NCI-H446 (cell line): ENCODE measurements at regions not wholly inside any gene's neighbourhood (a gene's known extent, or its start where the extent isn't known, plus 50 kb on each side); places are given as distances from the start of the nearest gene placed in this dataset.
A peak's percentile ranks its signal among the peaks of the same experiment; 100 is the strongest.
"Not testable (repeated sequence)": the region's sequence is repeated elsewhere in the genome, so short reads cannot be mapped to it uniquely, and the experiment has no call there.

Experiments
- DNase-seq, 2 experiments: peaks; one replicate each; lab custom pipeline; 2025; lab: John Stamatoyannopoulos, UW

DNA sequence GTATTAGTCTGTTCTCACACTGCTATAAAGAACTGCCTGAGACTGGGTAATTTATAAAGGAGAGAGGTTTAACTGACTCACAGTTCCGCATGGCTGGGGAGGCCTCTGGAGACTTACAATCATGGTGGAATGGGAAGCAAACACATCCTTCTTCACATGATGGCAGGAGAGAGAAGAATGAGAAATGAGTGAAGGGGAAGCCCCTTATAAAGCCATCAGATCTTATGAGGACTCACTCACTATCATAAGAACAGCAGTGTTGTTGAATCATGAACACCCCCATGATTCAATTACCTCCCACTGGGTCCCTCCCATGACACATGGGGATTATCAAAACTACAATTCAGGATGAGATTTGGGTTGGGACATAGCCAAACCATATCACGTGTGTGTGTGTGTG lies 1764.4 kb upstream of the SEL1L start:
- not testable (repeated sequence) for DNase-seq

DNA sequence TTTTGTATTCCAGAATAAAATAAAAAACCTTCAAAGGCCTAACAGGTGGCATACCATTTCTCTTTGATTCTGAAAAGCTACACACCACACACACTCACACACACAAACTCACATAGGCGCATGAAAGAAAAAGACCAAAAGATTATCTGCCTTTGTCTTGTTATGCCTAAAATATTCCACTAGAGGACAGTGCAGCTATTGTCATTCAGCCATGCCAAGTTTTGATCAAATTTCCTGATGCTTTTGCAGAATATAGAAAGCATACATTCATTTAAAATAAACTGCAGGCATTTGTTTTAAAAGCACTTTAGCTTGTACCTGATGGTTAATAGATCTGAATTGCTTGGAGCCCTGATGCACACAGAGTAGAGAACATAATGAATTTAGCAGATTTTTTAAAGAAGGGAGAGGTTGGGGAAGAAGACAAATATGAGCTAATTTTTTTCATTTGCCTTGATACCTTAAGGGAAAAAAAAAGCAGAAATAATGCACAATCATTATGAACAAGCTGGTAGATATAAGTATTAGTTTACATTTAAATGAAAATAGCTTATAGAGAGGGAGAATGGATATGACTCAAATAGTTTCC lies 1766.9 kb upstream of the SEL1L start:
- peak in 1 of 2 experiments; percentile 11 for DNase-seq

DNA sequence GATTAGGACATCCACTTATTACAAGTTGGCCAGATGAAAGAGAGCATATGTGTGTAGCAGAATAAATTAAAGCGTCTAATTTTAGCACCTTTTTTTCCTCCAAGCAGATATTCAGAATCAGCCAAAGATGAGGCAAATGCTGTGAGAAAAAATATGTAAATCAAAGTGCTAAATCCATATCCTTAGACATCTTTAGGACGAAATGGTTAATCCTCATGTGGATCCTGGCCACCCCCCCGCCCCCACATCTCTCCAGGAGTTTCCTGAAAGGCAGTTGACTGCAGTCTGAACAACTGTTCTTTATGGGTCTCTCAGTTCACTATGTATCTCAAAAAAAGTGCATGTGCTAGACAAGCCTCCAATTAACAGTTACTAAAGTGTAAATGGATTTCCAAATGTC lies 1768.1 kb upstream of the SEL1L start:
- no peak for DNase-seq

DNA sequence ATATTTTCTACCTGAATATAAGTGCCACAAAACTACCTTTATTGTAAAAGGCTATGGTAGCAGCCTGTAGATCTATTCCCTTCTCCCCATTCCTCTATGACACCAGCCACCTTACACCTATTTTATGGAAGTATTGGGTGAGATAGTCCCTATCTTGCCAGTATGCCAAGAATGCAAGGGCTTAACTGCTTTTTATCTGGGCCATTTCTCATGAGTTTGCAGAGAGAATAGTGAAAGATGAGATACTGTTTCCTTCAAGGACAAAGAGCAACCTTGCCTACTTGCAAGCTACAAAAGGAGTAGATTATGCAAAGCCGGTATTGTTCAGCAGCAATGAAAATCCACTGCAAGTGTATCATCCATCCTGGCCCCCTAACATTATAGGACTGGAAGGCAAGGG lies 1775.6 kb upstream of the SEL1L start:
- no peak for DNase-seq

DNA sequence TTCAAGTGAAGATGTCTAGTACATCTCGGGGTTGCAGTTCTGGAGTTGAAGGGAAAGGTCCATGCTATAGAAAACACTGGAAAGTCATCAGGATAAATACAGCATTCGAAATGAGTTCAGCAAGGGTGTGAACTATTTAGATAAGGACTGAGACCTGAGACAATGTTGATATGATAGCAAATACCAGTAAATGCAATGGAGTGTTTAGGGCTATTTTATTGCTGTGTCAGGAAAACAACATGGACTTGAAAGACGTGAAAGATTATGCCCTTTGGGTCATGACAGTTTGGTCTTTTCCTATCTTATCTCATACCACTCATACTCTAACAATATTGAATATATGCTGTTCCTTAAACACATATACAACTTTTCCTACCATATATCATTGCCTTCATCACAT lies 1776.2 kb upstream of the SEL1L start:
- no peak for DNase-seq

DNA sequence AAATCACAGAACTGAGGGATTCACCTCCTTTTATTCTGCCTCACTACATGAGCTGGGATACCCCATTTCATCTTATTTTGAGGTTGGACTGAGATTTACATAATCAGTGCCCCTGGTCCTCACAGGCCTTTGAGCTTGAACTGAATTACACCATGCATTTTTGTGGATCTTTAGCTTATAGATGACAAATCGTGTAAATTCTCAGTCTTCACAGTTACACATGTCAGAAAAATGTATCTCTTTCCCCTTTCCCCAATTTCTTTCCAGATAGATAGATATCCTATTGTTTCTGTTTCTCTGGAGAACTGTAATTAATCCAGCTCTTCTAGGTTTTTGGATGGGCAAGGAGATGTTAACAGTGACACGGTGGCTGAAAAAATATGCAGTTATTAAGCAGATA lies 1778.9 kb upstream of the SEL1L start:
- no peak for DNase-seq

DNA sequence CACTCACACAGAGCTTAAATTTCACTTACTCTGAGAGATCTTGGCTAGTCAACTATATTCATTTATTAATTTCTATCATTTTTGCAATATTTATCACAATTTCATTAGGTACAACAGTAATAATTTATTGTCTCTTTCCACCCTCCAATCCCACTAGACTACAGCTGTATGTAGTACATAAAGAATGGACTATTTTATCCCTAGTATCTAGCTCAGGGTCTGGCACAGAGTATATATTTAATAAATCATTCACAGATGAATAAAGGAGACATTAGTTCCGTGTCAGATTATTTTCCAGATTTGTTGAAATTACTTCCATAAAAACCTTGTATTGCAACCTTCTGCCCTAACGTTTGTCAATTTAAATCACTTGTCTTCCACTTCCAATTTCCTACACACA lies 1781.1 kb upstream of the SEL1L start:
- DNase-seq = no peak

DNA sequence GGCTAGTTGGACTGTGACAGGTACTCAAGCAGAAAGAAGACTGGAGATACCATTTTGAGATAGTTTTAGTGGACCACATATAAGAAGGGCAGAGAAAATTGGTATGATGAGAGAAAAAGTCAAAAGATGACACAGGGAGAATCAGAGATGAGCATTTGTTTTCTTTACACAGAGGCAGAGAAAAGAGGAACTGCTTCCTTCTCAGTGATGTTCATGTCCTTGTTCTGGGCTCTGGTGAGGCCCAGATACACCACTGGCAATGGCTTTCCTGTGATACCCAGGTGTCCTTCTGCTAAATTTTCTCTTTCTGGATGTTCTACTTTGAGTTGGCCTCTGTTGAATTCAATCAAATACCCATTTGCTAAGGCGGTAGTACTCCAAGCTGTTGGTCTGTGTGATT lies 1782.7 kb upstream of the SEL1L start:
- no peak for DNase-seq

DNA sequence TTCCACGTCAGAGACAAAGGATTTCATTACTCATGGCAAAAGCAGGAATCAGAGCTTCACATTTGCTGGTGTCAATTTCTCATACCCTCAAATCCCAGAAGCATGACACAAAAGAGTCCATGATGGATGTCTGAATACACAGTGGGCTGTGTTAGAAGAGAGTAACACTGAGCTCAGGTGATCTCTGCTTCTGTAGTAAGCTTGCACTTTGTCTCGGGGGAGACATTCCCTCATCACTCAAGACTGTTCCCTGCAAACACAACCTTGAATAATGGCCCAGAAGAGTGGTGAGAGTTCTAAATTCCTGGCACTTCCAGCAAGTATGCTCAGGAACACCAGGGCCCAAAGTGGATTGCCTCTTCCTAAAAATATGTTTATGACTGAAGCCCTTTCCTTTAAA lies 1787.2 kb upstream of the SEL1L start:
- DNase-seq = no peak

DNA sequence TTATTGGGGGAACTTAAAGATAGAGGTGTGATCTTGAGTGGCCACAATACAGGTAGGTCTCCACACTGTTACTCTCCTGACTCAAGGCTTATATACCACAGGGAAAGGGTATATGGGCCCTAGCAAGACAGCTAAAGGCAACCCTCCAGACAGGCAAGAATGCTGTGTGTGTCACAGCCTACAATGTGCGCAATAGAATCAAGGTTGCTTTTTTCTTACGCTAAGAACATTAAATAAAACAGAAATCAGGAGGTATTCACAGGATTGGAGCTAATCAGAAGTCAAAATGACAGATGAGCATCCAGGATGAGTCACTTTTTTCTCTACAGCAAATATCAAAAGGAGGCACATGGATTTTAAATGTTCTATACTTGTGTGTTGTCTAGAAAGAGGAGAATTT lies 1797.9 kb upstream of the SEL1L start:
- no peak for DNase-seq

DNA sequence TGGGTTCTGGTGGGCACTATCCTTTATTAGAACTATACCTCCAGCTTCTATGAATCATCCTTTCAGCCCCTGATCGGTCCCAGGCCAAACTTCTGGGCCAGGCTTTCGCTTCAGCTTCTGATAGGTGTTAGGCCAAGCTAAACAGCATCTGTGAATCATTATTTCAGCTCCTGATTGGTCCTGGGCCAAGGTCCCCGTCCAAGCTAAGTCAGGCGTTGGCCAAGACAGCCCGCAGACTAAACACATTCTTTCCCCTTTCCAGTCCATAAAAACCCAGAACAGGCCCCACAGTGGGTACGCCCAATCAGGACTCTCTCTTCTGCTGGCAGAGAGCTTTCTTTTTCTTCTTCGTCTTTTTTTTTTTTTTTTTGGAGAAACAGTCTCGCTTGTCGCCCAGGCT lies 1808.9 kb upstream of the SEL1L start:
- DNase-seq = peak in 1 of 2 experiments; percentile 5

DNA sequence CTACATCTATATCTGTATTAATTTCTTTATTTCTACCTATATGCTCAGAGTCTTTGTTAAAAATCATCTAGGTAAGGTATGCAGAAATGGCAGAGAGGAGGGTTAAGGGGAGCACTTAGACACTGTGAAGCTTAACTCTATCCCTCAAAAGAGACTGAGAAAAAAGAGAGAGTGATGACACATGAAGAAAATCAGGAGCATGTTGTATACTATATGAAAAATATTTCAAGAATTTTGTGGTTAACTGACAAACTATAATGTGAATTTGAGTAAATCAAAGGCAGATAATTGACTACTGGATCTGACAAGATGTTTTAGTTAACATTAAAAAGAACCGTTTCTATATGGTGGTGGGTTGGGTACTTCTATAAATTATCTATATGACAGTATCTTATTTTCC lies 1814.2 kb upstream of the SEL1L start:
- no peak for DNase-seq

DNA sequence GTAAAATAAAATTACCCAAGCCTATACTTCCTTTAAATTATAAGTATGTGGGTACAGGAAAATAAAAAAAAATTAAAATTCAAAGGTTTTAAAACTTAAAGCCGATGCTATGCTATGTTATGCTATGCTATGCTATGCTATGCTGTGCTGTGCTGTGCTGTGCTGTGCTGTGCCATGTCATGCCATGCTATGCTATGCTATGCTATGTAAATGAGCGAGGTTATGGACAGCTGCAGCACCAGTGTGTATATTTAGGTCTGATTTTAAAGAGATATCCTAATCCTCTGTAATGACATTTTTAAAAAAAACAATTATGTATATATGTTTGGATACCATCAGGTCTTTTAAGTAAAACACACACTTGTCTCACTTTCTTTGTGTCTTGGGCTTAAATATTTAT lies 1822.0 kb upstream of the SEL1L start:
- DNase-seq = no peak

DNA sequence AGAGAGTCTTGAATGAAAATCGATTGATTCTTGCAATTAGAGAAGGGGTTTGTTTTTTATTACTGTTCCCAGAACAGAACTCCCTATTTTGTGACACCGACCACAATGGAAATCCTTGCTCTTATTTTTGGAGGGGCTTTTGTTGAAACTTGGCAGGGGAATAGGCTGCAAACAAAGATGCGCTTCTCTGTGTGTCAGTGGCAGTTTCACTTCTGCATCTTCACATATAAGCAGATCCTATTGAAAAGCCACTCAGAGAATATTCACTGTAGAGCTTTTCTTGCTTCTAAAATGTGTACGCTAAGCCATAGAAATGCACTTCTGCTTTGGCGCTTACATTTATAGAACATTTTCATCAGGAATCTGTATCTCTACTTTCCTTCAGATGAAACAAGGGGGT lies 1822.4 kb upstream of the SEL1L start:
- no peak for DNase-seq

DNA sequence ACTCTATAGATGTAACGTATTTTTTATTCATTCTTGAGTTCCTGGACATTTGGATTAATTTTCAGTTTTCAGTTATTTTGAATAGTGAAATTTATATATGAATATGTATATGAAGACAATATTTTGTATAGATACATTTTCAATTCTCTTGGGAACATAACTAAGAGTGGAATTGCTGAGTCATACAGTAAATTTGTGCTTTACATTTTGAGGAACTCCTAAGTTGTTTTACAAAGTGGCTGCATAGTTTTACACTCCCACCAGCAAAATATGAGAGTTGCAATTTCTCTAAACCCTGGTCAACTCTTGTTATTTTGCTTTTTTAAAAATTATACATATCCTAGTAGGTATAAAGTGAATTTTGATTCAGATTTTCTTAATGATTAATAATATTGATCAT lies 1838.6 kb upstream of the SEL1L start:
- DNase-seq = no peak

DNA sequence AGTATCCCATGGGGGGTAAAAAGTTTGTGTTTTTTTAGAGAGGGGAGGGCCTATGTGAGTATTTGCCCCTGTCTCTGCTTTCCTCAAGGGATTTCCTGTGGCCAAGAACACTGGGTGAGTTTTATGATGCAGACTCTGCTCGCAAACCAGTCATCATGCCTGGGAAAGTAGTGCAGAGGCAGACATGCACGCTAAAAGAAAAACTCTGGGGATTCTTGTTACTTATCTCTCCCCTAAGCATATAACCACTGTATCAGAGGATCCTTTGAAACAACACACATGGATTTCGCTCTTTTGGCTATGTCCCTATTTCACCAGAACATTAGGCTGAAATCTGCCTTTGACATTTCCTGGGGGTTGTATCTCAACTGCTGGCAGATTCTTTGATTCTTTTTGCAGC lies 1845.8 kb upstream of the SEL1L start:
- no peak for DNase-seq

DNA sequence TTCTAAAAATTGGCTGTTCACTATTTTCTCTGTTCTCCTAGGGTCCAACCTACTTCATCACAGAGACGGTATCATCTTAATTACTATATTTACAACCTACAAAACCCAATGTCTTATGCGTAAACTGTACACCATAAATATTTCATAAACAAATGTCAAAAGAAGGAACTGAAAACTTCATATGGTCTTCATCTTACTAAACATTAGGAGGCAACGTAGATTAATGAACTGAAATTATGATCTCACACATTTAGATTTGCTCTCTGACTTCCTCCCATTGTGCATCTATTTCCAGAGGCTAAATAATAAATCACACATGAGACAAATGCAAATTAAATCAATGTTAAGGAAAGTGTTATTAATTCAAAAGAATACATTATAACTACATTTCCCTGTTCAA lies 1850.6 kb upstream of the SEL1L start:
- no peak for DNase-seq

DNA sequence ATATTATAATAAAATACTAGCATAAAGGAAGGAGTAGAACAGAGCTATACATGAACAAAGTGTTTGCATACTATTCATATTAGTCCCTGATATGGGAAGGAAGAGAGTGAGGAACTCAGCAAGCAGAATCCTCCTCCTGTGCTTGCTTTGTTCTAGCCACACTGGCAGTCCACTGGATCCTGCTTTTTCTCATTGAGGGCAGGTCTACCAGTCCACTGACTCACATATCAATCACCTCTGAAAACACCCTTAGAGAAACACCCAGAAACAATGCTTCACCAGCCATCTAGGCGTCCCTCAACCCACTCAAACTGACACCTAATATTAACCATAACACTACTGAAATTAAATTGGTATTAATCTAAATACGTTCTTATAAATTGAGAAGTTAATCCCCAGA lies 1861.7 kb upstream of the SEL1L start:
- no peak for DNase-seq

DNA sequence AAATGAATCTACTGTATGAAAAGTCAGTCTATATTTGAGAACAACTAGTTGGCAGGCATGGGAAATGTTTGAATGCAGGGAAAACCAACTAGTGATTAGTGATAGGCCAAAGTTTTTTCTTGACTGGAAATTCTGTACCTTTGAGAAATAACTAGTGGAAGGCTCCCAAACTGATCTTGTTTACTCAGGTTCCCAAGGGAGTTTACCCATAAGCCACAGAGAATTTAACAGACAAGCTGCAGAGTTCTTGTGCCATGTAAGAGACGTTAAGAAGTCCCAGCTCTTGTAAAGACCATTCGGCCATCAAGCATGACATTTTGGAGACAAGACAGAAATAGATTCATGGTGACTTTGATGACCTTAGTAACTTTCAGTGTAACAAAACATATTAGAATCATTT lies 1882.8 kb upstream of the SEL1L start:
- no peak for DNase-seq

DNA sequence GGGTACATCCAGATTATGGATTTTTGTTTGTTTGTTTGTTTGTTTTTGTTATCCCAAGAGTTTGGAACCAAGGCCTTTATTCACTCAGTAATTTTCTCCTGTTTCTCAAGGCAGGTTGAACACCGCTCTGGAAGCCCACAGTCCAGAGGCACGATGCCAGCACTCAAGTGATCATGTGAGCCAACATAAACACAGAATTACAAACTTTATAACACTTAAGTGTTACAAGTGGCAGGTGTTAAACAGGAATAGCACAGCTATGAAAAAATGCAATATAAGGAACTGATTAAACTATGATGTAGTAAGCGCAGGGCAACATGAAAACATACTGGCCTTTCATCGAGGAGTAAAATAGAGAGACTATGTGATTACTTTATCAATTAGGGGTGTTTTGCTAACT lies 1885.8 kb upstream of the SEL1L start:
- no peak for DNase-seq

DNA sequence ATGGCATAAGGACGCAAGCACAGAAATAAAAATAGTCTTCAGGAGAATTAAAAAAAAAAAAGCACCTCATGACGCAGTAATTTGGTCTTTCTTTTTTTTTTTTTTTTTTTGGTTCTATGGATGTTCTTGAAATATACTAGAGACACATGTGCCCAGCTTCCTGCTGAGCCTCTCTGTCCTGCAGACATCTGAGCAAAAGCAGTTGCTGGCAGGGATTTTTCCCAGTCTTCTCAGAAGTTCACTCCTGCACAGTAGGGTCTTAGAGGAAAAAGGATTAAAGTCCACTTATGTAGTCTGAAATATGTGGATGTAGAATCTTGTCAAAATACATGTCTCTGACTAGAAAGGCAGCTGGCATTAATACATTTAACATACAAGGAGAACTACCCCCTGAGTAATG lies 1888.1 kb upstream of the SEL1L start:
- no peak for DNase-seq

DNA sequence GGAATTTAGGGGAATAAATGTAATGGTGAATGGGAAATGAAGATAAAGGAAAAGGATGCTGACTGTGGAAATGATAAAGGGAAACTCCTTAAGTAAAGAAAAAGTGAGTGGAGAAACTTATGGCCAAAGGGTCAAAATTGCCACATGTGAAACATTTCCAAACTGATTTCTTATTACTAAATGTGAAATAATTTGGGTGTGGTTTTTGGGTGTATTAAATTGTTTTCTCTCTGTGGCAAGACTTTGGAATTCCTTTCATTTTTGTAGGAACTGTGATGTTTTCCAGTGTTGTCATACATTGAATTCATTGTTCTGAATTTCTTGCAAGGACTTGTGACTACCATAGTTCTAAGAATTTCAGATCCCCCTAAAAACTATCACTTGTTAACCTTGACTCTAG lies 1891.5 kb upstream of the SEL1L start:
- no peak for DNase-seq

DNA sequence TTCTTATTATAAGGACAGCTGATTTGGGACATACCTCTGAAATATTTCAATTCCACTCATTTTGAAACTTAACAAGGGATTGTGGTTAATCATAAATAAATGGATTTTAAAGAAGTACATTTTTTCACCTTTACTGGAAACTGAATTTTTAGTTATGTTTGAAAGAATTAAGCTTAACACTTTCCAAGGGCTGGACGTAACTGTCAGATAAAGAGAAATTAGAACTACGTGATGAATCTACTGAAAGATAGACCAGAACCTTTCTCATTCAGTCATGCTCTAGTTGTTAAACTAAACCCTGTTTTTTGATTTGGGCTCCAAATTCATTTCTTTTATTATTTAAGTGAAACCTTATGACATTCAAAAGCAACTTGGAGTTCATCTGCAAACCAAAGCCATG lies 1892.1 kb upstream of the SEL1L start:
- DNase-seq = no peak

DNA sequence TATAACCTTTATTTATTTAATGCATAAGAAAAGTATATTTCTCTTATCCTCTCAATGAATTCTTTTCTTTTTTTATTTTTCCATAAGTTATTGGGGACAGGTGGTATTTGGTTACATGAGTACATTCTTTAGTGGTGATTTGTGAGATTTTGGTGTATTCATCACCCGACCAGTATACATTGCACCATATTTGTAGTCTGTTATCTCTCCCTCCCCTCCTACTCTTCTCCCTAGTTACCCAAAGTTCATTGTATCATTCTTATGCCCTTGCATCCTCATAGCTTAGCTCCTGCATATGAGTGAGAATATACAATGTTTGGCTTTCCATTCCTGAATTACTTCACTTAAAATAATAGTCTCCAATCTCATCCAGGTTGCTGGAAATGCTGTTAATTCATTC lies 1900.0 kb upstream of the SEL1L start:
- DNase-seq = no peak

DNA sequence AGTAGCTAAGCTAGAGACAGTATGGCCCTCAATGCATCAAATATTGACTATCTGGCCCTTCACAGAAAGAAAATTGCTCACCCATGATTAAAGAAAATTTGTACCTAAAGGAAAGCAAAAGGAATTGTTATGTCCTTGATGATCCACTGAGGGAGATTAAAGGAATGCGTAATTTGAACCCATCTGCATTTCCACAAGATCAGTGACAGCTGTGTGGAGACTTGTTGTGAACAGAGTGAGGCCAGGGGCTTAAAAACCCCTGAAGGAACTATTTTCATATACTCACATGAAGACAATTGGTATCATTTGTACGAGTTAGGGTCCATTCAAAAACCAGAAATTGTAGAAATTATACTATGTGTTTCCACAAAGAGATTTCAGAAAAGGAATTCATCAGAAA lies 1908.1 kb upstream of the SEL1L start:
- DNase-seq = no peak
